WERI-Rb-1 (cell line): ENCODE measurements at regions not wholly inside any gene's neighbourhood (a gene's known extent, or its start where the extent isn't known, plus 50 kb on each side); places are given as distances from the start of the nearest gene placed in this dataset.

Source experiments
- DNase-seq: peaks from one replicate; pipeline ENCODE4 v3.0.0-alpha.2; 2020
- H3K27ac ChIP-seq: fragments of 250-450 bp; sonication (Bioruptor Pico); 2 replicates; pipeline ENCODE4 v1.5.1; 2020; ENCODE audit warnings: mild to moderate bottlenecking, moderate library complexity
- H3K27me3 ChIP-seq: fragments of 250-450 bp; sonication (Bioruptor Pico); 2 replicates; pipeline ENCODE4 v1.5.1; 2021; ENCODE audit warnings: mild to moderate bottlenecking, low read depth, moderate library complexity; ENCODE audit not compliant: insufficient read depth, severe bottlenecking
- H3K36me3 ChIP-seq: fragments of 250-450 bp; sonication (Bioruptor Pico); 2 replicates; pipeline ENCODE4 v1.5.1; 2020; ENCODE audit warnings: mild to moderate bottlenecking, moderate library complexity
- H3K4me3 ChIP-seq: 2 replicates; pipeline ENCODE4 v1.5.1; 2011; ENCODE audit warnings: low read depth, mild to moderate bottlenecking, control low read depth, low read length
- H3K9me3 ChIP-seq: fragments of 250-450 bp; sonication (Bioruptor Pico); 2 replicates; pipeline ENCODE4 v1.5.1; 2021; ENCODE audit warnings: mild to moderate bottlenecking, moderate library complexity; ENCODE audit not compliant: severe bottlenecking
- CTCF ChIP-seq: IDR thresholded peaks from 2 replicates; pipeline ENCODE4 v1.5.1; 2011; ENCODE audit warnings: low read depth, mild to moderate bottlenecking, control low read depth, inconsistent platforms, low read length

DNA sequence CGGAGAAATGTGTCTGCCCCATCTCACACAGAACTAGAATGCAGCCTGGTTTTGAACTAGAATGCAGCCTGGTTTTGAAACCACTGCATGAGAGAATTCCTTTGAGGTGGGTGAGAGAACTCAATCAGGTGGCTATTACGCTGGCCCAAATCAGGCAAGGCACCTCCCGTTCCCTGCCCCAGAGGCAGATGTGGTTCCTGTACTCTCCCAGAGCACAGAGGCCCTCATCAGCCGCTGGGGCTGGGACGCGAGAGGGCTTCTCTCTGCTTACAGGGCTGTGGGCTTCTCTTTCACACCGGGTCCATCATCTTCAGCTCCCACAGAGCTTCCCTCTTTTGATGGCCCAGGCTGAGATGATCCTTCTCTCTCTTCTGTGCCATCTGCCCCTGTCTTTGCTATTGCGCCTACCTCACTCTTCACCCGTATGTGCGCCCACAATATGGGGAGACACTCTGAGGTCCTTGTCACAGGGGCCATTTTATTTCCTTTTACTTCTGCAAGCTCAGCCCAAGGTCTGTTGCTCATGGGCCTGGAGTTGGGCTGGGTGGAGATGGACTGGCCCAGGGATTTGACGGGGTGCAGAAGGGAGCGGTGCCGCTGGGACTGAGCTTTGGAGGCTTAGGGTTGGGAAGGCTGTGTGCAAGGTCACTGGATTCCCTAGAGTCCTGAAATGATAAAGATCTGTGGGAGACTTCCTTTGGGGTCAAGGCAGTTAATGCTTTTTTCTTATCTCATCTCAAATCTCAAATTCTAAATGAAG, 84.4 kb upstream of the HS6ST1 start:
- peak; percentile 59 for DNase-seq
- Histone ChIP-seq H3K9me3 (no peaks in the 10 kb centered on the region), H3K4me3 (no peak overlapping the region), H3K36me3 (no peaks in the 10 kb centered on the region), H3K27me3 (no peaks in the 10 kb centered on the region), H3K27ac (peak overlapping the region; percentile 21)
- TF ChIP-seq CTCF = no peak

- Histone ChIP-seq H3K27me3 (no peaks in the 10 kb centered on the region), H3K9me3 (no peaks in the 10 kb centered on the region), H3K36me3 (no peaks in the 10 kb centered on the region), H3K4me3 (no peak overlapping the region), H3K27ac (no peak overlapping the region)
- TF ChIP-seq CTCF = no peak
- peak; percentile 3 for DNase-seq
Observed at GRCh38 chr2:128403814-128404708, 85.4 kb upstream of the HS6ST1 start.

- Histone ChIP-seq H3K27me3 (no peaks in the 10 kb centered on the region), H3K27ac (no peak overlapping the region), H3K9me3 (no peaks in the 10 kb centered on the region), H3K36me3 (no peaks in the 10 kb centered on the region), H3K4me3 (no peak overlapping the region)
- TF ChIP-seq CTCF = no peak
- peak; percentile 8 for DNase-seq
Observed at GRCh38 chr2:128404709-128405466, 86.2 kb upstream of the HS6ST1 start.

- no peaks in the 10 kb centered on the region for H3K9me3 ChIP-seq
- no peak for DNase-seq
- no peak overlapping the region for H3K27ac ChIP-seq
- no peaks in the 10 kb centered on the region for H3K27me3 ChIP-seq
- H3K36me3 ChIP-seq = no peaks in the 10 kb centered on the region
- no peak for TF ChIP-seq CTCF
- no peak overlapping the region for H3K4me3 ChIP-seq
Observed at GRCh38 chr2:128405467-128405900, 86.8 kb upstream of the HS6ST1 start.

GRCh38 chr2:128405981-128406613, 87.4 kb upstream of the HS6ST1 start:
- Histone ChIP-seq H3K36me3 (no peaks in the 10 kb centered on the region), H3K4me3 (no peak overlapping the region), H3K9me3 (no peaks in the 10 kb centered on the region), H3K27me3 (no peaks in the 10 kb centered on the region), H3K27ac (peak overlapping the region; percentile 27; the same call in 1 of the 2 replicates)
- DNase-seq = peak; percentile 34
- 0 out of 2 replicates have a peak, but pooled peaks have one; percentile 18 for TF ChIP-seq CTCF
